ENCODE measurements at regions not wholly inside any gene's neighbourhood (a gene's known extent, or its start where the extent isn't known, plus 50 kb on each side); places are given as distances from the start of the nearest gene placed in this dataset.

GRCh38 chr9:134967547-134967930, 49.8 kb upstream of the FCN1 start:
- POLR2A ChIA-PET: no interaction called here
- H3K9me3 Mint-ChIP-seq: no peaks in the 10 kb centered on the region
- no peaks in the 10 kb centered on the region for H3K36me3 Mint-ChIP-seq
- H3K4me1 Mint-ChIP-seq: no peaks in the 10 kb centered on the region
- DNase-seq (no peak), ATAC-seq (no peak)
- H3K27ac Mint-ChIP-seq: no peak overlapping the region
- H3K27me3 Mint-ChIP-seq: peaks cover 9 to 30% (median 11%) of the 10 kb centered on the region in 5 donors
- H3K4me3 Mint-ChIP-seq: no peak overlapping the region

- no peak overlapping the region for H3K4me3 Mint-ChIP-seq
- H3K36me3 Mint-ChIP-seq: no peaks in the 10 kb centered on the region
- no peaks in the 10 kb centered on the region for H3K9me3 Mint-ChIP-seq
- DNase-seq: no peak
- H3K27me3 Mint-ChIP-seq: peaks cover 8 to 37% (median 9%) of the 10 kb centered on the region in 5 donors
- H3K27ac Mint-ChIP-seq: no peak overlapping the region
- H3K4me1 Mint-ChIP-seq: no peaks in the 10 kb centered on the region
- POLR2A ChIA-PET: no interaction called here
- ATAC-seq: no peak
These were observed 50.5 kb upstream of the FCN1 start for GRCh38 chr9:134968011-134968822.

- Mint-ChIP-seq H3K4me3 (no peak overlapping the region), H3K27me3 (peaks cover 8 to 42% (median 9%) of the 10 kb centered on the region in 5 donors), H3K9me3 (no peaks in the 10 kb centered on the region), H3K4me1 (no peaks in the 10 kb centered on the region), H3K27ac (no peak overlapping the region), H3K36me3 (no peaks in the 10 kb centered on the region)
- ATAC-seq (no peak), DNase-seq (peak in 1 of 10 donors; percentile 47)
- POLR2A ChIA-PET: no interaction called here
These were observed 51.0 kb upstream of the FCN1 start for GRCh38 chr9:134968823-134969090.

- no peaks in the 10 kb centered on the region for H3K36me3 Mint-ChIP-seq
- no peak for DNase-seq
- no peak overlapping the region for H3K27ac Mint-ChIP-seq
- no peak overlapping the region for H3K4me3 Mint-ChIP-seq
- H3K4me1 Mint-ChIP-seq: no peaks in the 10 kb centered on the region
- no peak for ATAC-seq
- H3K9me3 Mint-ChIP-seq: no peaks in the 10 kb centered on the region
- peaks cover 8 to 39% (median 9%) of the 10 kb centered on the region in 5 donors for H3K27me3 Mint-ChIP-seq
- POLR2A ChIA-PET: no interaction called here
These were observed 51.7 kb upstream of the FCN1 start for GRCh38 chr9:134969156-134970045.

GRCh38 chr9:134970198-134970597, 52.5 kb upstream of the FCN1 start:
- ATAC-seq (no peak), DNase-seq (no peak)
- POLR2A ChIA-PET: no interaction called here
- no peaks in the 10 kb centered on the region for H3K9me3 Mint-ChIP-seq
- peaks cover 8 to 38% (median 9%) of the 10 kb centered on the region in 5 donors for H3K27me3 Mint-ChIP-seq
- no peak overlapping the region for H3K27ac Mint-ChIP-seq
- H3K4me3 Mint-ChIP-seq: no peak overlapping the region
- H3K36me3 Mint-ChIP-seq: no peaks in the 10 kb centered on the region
- no peaks in the 10 kb centered on the region for H3K4me1 Mint-ChIP-seq

GRCh38 chr9:134970719-134971118, 53.0 kb upstream of the FCN1 start:
- ATAC-seq: no peak
- no peaks in the 10 kb centered on the region for H3K36me3 Mint-ChIP-seq
- no peak overlapping the region for H3K4me3 Mint-ChIP-seq
- DNase-seq: no peak
- POLR2A ChIA-PET: no interaction called here
- no peaks in the 10 kb centered on the region for H3K4me1 Mint-ChIP-seq
- no peaks in the 10 kb centered on the region for H3K9me3 Mint-ChIP-seq
- H3K27ac Mint-ChIP-seq: no peak overlapping the region
- peaks cover 8 to 38% (median 9%) of the 10 kb centered on the region in 5 donors for H3K27me3 Mint-ChIP-seq

- POLR2A ChIA-PET: no interaction called here
- ATAC-seq (no peak), DNase-seq (no peak)
- H3K4me1 Mint-ChIP-seq: no peaks in the 10 kb centered on the region
- H3K27me3 Mint-ChIP-seq: peaks cover 8 to 38% (median 9%) of the 10 kb centered on the region in 5 donors
- no peak overlapping the region for H3K27ac Mint-ChIP-seq
- no peaks in the 10 kb centered on the region for H3K36me3 Mint-ChIP-seq
- no peak overlapping the region for H3K4me3 Mint-ChIP-seq
- no peaks in the 10 kb centered on the region for H3K9me3 Mint-ChIP-seq
These were observed 53.5 kb upstream of the FCN1 start for GRCh38 chr9:134971196-134971595.

GRCh38 chr9:134971696-134972095, 54.0 kb upstream of the FCN1 start:
- Mint-ChIP-seq H3K36me3 (no peaks in the 10 kb centered on the region), H3K4me3 (no peak overlapping the region), H3K9me3 (no peaks in the 10 kb centered on the region), H3K27me3 (peaks cover 8 to 38% (median 9%) of the 10 kb centered on the region in 5 donors), H3K4me1 (no peaks in the 10 kb centered on the region), H3K27ac (no peak overlapping the region)
- no peak for DNase-seq
- POLR2A ChIA-PET: no interaction called here
- ATAC-seq: no peak

- Mint-ChIP-seq H3K27me3 (peaks cover 8 to 38% (median 9%) of the 10 kb centered on the region in 5 donors), H3K9me3 (no peaks in the 10 kb centered on the region), H3K4me3 (no peak overlapping the region), H3K36me3 (no peaks in the 10 kb centered on the region), H3K4me1 (no peaks in the 10 kb centered on the region), H3K27ac (no peak overlapping the region)
- POLR2A ChIA-PET: no interaction called here
- DNase-seq (no peak), ATAC-seq (no peak)
These were observed 54.4 kb upstream of the FCN1 start for GRCh38 chr9:134972140-134972539.

GRCh38 chr9:134975253-134975652, 57.5 kb upstream of the FCN1 start:
- Mint-ChIP-seq H3K4me1 (no peaks in the 10 kb centered on the region), H3K36me3 (no peaks in the 10 kb centered on the region), H3K27me3 (peaks cover 6 to 25% (median 10%) of the 10 kb centered on the region in 5 donors), H3K27ac (no peak overlapping the region), H3K9me3 (no peaks in the 10 kb centered on the region), H3K4me3 (no peak overlapping the region)
- POLR2A ChIA-PET: no interaction called here
- no peak for DNase-seq
- no peak for ATAC-seq

GRCh38 chr9:134976403-134976802, 58.7 kb upstream of the FCN1 start:
- no peaks in the 10 kb centered on the region for H3K4me1 Mint-ChIP-seq
- no peak for DNase-seq

GRCh38 chr9:134978272-134978671, 60.6 kb upstream of the FCN1 start:
- POLR2A ChIA-PET: no interaction called here
- Mint-ChIP-seq H3K36me3 (no peaks in the 10 kb centered on the region), H3K27ac (no peak overlapping the region), H3K9me3 (peaks cover 0 to 11% (median 0%) of the 10 kb centered on the region in 9 donors), H3K4me3 (no peak overlapping the region), H3K4me1 (no peaks in the 10 kb centered on the region), H3K27me3 (peaks cover 0 to 28% (median 8%) of the 10 kb centered on the region in 5 donors)
- ATAC-seq (no peak), DNase-seq (peak in 1 of 10 donors; percentile 3)

More at GRCh38 chr9:134976403-134976802, 58.7 kb upstream of the FCN1 start:
- Mint-ChIP-seq H3K4me3 (no peak overlapping the region), H3K36me3 (no peaks in the 10 kb centered on the region), H3K27me3 (peaks cover 4 to 31% (median 10%) of the 10 kb centered on the region in 5 donors), H3K27ac (no peak overlapping the region), H3K9me3 (peaks cover 0 to 4% (median 0%) of the 10 kb centered on the region in 9 donors)
- ATAC-seq: no peak
- POLR2A ChIA-PET: no interaction called here

- H3K4me3 Mint-ChIP-seq: no peak overlapping the region
- POLR2A ChIA-PET: no interaction called here
- peak in 1 of 10 donors; percentile 11 for DNase-seq
- ATAC-seq: no peak
- peaks cover 0 to 11% (median 0%) of the 10 kb centered on the region in 9 donors for H3K9me3 Mint-ChIP-seq
- no peaks in the 10 kb centered on the region for H3K36me3 Mint-ChIP-seq
- H3K27ac Mint-ChIP-seq: no peak overlapping the region
- H3K27me3 Mint-ChIP-seq: peaks cover 5 to 21% (median 8%) of the 10 kb centered on the region in 5 donors
- H3K4me1 Mint-ChIP-seq: no peaks in the 10 kb centered on the region
These were observed 62.8 kb upstream of the FCN1 start for GRCh38 chr9:134980516-134980915.
